Hematopoietic multipotent progenitor cell (in vitro differentiated cells): ENCODE measurements at regions not wholly inside any gene's neighbourhood (a gene's known extent, or its start where the extent isn't known, plus 50 kb on each side); places are given as distances from the start of the nearest gene placed in this dataset.

Source experiments
- DNase-seq, 3 donors: peaks; one replicate each; pipeline ENCODE4 v3.0.0-alpha.2; 2011 to 2015; ENCODE audit warnings: low read depth in 2 of 3, low spot score in 2 of 3

DNA sequence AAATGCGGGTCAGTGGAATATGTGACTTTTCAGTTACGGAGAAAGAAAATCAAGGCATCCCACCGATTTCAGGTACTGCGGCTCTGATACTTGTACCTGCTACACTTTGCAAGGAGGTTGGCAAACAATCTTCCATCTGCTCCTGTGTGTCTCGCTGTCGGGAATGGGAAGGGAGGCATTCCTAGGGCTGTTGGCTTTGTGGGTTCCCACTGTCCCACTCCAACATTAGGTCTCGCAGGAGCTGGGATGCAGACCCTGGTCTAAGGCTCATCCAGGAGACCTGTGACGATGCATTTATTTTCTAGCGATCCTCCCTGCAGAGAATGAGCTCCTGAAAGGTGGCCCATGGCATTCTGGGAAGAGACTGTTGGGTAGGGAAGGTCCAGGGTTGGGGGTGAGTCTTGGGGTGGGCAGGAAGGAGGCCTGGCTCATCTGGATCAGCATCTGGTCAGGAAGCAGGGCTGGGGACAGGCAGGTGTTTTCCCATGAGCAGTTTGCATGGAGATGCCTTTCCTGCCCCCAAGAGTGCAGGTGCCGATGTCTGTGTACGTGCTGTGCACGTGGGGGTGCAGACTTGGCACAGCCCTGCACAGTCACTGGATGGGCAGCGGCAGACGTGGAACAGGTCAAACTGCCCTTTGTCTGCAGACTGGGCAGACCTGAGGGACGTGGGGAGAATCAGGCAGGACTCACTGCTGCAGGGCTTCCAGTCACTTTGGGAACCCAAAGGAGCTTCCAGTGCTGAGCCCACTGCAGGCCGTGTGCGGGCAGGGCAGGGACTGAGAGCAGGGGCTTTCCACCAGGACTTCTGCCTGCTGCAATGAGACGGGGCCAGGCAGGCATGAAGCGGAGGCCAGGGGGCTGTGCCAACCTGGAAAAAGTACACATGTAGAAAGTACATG, 152.4 kb downstream of the TEX29 start:
- no peak for DNase-seq

DNA sequence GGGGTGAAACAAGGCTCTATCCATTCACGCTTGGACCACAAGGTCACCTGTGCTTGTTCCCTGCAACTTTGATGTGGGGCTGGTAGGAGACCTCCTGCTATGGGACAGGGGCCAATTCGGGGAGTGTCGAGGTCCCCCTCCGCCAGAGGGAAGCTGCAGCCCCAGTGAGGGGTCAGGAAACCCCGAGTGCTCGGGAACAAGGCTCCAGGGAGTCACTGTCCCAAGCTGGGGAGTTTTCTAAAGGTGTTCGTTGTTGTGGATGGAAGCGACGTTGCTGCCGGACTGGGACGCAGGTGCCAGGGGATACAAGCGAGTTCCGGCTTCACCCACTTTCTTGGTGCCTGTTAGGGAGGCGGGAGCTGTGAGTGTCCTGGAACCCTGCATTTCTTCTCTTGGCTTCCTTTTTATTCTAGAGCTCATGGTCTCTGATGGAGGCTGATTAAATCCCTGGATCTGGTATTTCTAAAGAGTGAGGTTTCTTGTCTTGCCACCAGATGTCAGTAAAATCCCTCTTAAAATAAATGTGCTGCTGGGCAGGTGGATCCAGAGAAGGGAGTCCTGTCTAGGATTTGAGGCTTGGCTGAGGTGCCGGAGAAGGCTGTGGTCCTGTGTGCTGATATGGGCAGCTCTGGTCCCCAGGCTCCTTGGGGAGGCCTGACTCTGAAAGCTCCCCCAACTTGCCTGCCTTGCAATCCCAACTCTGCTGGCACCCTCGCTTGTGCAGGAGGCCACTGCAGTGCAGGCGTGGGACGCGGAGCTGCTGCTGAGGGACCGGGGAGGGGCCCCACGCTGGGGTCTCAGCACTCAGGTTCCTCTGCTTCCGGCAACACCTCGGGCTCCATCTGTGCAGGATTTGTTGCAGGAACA, 153.9 kb downstream of the TEX29 start:
- peak in 2 of 3 donors; percentile 8 to 64 for DNase-seq

DNA sequence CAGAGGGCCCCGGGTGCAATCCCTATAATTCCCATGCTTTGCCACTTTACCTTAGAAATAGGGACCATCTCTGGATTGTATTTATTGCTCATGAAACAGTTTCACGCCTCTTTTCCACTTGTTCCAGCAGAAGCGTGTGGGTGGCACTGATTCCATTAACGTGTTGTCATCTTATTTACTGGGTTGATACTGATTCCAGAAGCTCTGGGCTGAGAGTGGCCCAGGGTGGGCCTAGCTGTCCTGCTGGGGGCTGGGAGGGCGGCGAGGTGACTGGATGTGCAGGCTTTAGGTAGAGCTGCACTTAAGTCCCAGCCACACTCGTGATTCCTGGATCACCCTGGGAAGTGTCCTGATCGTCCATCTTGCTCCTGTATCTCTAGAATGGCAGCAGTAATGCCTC, 155.0 kb downstream of the TEX29 start:
- no peak for DNase-seq

DNA sequence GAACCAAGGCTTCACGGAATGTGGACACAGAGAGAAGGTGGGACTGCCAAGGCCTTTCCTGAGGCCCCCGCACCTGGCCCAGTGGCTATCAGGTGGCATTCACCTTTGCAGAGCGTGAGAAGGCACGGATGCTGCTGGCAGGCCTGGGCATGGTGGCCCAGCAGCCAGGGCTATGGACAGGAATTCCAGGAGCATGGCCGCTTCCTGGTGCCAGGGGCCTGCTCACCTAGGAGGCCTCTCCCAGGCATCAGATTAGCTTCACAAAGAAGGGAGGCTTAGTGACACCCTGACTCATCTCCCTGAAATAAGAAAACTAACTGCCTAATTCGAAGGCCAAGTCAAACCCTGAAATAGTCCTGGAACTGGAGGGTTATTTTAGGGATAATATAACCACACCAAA, 155.8 kb downstream of the TEX29 start:
- no peak for DNase-seq

DNA sequence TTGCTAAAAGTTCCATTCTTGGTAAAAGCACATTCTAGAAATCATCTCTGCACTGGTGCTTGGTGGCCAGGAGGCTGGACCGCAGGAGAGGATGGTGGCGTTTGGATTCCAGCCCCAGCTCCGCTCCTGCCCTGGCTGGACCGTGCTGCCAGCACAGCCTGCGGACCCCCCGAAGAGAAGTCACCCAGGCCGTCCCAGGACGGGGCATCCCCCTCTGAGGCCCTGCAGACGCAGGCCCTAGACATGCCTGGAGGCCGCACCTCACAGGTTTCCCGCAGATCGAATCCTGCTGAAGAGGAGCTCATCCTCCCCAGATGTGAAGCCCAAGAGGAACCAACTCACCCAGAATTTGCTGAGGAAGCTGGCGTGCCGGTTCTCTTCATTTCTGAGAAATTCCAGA, 159.0 kb downstream of the TEX29 start:
- no peak for DNase-seq

DNA sequence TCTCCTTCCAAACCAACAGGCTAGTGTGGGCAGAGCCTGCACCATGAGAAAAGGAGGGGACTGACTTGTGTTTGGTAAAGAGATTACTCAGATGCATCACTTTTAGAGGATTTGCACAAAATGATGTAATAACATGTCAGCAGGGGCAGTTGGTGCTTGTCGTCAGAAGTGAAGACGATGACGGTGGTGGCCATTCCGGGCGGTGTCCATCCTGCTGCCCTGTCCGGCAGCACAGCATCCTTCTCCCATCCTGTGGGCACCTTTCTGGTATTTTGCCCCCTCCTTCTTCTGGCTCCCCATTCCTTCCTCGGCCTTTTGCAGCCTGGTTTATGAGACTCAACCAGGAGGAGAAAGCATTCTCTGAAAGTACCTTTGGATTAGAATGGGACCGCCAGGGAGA, 160.1 kb downstream of the TEX29 start:
- no peak for DNase-seq

DNA sequence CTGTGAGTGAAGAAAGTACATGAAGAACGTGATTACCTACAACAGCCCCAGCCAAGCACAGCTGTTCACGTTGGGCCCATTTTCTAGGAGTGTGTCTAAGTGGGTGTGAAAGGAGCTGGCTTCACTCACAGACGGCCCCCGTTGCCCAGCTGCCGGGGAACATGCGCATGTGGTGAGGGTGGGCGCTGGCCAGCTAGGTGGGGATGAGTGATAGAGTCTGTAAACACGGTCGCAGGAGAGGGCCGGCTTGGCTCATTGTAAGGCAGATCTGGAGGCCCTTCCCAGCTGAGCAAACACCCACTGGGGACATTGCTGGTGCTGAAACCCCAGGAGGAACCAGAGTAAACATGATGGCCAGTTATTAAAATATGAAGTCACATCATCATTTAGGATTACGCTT, 160.5 kb downstream of the TEX29 start:
- no peak for DNase-seq

DNA sequence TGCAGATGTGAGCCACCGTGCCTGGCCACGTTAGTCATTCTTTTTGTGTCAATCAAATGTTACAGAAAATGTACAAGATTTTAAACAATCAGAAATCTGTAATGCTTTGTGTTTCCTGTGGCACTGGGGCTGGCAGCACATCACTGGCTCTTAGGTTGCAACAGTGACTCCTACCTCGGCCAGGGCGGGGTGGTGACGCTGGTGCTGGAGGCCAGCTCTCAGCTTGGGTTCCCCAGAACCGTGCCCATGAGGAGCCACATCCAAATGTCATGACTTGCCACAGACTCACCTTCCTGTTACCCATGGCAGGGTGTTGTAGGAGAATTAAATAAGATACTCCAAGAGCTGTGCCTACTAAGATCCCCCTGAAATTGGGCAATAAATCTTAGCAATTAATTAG, 161.7 kb downstream of the TEX29 start:
- DNase-seq, result no peak

DNA sequence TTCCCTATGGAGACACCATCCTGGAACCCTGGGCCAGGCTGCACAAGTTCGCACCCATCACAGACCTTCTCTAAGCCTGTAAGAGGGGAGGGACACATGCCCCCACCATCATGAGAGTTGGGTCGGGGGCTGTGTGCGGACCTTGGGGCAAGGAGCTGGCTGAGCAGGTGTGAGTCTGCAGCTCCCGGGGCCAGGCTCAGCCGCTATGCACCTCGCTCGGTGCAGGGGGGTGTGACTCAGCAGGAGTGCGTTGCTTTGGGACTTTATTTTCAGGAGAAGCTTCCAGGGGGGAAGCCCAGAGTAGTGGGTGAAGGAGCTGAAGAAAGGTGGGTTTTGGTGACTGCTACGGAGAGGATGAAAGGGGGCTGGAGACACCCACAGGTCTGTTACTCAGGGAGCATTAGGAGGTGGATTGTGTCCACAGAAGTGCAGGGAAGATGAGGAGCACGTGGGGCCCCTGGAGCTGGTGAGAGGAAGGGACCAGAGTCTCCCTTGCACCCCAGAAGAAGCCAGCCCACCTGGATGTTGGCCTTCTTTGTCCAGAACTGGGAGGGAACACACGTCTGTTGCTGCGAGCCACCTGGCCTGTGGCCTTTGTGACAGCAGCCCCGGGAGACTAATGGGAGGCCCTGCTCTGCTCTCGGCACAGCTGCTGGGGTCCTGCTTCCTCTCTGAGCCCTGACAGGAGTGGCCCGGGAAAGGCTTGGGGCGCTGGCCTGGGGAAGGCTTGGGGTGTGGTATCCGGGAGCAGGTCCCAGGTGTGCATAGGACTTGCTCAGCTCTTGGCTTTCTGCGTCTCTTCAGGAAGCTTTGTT, 162.6 kb downstream of the TEX29 start:
- no peak for DNase-seq

DNA sequence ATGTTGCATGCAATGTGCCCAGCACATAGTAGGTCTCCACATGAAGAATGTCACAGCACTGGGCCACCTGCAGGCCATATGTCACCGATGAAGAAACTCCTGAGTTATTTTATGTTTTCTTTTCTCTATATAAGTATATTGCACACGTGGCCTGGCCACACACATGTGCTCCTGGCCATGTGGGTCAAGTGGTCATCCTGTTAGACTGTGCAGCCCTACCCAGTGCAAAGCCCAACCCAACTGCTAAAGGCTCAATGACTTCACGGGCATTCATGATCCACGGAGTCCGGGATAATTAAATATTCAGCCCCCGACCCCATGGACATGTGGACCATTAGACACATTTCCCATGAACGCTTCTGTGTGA, 163.2 kb downstream of the TEX29 start:
- DNase-seq, result no peak

DNA sequence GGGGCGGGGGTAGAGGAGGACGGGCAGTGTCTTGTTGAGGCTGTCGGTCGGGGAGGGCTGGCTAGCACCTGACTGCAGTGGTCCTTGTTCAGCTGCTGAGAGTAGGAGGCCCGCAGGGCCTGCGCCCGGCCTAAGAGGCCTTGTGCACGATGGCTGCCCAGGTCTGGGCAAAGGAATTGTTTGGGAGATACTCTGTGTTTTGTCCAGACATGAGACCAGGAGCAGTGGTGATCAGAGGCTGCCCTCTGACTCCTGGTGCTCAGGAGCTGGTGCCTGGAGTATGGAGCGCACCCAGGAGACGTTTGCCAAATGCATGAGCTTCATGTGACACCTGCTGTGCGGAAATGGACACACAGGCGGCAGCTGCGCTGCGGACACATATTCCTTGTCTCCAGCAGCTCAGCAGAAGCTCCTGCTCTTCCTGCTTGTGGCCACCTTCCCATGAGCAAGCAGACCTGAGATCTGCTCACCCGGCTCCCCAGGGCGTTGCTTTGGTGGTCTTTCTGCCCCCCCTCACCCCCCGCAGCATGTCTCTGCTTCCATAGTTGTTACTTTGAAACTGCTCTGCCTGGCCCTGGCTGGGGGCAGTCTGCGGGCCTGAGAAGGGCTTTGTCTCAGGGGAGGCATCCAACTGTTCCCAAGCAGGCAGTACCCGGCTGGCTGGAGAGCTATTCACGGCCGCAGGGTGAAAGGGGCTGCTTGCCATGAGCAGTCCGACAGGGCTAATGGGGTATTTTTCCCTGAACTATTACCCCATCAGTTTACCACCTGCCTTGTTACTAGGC, 163.9 kb downstream of the TEX29 start:
- DNase-seq, result no peak

DNA sequence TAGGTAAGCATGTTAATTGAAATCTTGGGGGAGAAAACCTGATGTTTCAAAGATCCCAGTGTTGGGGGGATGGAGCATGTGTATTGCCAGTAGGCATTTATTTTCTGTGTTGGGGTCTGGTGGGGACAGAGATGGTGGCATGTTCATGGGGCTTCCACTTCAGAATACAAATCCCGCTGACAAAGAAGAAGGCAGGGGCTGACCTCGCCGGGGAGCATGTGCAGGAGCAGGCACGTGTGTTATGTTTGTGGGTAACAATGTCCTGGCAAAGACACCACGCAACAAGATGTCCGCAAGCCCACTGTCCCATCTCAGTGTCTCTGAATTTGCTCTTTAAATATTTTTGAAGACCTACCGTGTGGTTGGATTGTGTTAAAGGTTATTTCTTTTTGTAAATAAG, 164.5 kb downstream of the TEX29 start:
- DNase-seq, result no peak

DNA sequence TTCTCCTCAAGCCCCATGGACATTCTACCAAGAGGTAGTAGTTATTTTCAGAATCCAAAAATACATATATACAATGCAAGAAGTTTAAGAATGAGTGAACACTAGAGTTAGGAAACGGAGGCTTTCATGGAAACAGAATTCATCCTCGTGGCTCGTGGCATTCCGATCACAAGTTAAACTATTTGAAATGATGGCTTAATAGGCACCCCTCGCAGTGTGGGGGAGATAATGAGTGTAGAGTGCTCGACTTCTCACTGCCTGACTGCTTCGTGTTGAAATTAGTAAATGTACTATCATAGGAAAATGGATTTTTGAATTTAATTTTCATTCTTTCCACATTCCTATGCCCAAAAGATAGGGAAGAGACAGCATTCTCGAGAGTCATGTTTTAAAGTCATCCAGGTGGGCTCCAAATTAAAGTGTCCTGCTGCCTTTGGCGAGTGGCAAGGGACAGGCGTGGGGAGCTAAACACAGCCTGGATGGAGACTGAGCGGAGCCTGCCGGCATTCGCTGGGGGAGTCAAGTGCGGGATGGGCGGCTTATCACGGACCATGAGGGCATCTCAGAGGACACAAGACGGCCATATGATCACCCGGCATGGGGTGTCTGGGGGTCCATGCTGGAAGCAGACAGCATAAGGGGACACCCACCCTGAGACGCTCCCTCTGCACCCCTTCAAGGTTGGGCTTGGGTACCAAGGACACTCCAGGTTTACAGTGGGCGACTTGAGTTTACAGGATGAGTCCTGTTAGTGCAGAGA, 165.2 kb downstream of the TEX29 start:
- DNase-seq, result no peak

DNA sequence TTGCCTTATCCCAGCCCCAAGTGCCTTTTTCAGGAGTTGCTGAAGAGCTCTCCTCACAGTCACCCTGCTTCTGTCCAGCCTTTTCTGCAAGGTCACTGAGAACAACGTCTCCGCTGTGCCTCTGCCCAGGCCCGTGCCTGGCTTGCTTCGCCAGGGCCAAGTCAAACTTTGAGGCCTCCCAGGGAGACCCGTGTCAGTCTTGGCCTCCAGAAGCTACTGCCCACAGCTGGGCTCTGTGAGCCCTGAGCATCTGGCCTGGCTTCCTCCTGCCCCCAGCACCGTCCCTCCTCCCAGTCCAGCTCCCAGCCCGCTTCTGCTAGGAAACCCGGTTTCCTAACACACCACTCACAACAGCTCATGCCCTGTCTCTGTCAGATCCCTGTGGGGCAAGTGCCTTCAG, 165.9 kb downstream of the TEX29 start:
- DNase-seq, result no peak

DNA sequence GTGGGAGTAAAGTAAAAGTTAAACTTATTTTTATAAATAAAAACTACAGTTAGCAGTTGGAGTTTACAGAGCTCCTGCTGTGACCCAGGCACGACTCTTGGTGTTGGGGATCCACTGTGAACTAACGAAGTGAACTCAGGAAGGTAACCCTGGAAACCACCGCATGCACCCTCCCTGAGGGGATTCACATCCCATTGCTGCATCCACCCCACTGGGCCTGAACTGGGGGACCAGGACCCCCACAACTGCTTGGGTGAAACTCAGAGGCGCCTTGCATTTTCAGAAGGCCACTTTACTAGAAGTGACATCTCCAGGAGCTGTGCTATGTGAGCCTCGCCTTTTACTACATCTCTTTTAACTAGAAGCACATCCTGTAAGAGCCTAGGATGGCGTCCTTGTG, 166.4 kb downstream of the TEX29 start:
- no peak for DNase-seq

DNA sequence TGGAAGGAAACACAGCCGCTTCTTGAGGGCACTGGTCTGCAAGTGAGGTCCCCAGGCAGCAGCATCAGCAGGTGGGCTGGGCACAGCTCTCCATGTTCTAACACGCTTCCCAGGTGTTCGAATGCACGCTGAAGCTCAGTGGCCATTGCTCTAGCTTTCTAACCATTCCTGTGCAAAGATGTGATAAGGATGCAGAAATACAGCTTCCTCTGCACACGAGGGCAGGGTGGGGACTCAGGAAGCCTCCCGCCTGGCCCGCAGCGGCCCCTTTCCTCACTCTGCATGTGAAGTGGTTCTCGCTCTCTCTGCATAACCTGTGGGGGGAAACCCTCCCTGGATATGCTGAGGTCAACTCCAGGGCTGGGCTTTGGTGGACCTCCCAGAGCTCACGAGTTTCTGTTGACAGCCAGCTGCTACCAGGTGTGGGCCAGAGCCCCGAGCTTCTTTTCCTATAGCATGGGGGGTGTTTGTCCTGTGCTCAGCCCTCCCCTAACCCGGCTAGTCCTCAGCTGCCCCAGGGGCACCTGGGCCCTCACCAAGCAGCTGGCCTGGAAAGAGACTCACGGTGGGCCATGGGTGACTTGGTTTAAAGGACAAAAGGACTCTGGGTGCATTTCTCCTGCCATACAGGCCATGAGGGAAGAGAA, 168.2 kb downstream of the TEX29 start:
- DNase-seq, result no peak

DNA sequence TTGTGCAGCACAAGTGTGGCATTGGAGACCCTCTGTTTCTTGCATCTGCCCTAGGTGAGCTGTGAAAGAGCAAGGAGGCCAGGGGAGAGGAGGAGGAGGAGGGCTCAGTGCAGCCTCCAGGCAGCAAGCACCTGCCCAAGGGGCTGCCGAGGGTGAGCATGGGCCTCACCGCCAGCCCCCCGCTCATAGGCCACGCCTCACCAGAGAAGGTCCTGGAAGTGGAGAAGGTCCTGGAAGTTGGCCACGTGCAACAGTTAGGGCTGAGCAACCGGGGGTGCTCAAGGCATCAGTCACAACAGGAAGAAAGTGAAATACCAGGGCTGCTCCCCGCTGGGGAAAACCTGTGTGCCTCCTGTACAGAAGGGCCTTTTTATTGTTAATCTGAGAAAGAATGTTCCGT, 168.9 kb downstream of the TEX29 start:
- DNase-seq, result no peak

DNA sequence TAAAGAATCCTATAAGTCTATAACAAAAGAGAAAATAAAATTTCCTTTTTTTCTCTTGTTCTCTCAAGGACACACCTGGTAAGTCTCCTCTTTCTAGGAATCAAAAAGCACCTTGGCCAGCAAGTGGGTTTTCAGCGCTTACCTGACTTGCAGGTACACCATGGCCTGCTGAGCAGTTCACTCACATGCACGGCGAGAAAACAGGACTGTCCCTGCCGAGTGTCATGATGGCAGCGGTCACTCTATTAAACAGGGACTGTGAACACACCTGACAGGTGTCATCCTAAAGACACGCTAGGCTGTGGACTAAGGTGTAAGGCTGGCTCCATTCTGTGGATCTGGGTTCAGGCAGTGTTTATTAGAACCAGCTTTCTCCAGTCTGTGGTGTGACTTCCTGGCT, 170.2 kb downstream of the TEX29 start:
- DNase-seq, result no peak

DNA sequence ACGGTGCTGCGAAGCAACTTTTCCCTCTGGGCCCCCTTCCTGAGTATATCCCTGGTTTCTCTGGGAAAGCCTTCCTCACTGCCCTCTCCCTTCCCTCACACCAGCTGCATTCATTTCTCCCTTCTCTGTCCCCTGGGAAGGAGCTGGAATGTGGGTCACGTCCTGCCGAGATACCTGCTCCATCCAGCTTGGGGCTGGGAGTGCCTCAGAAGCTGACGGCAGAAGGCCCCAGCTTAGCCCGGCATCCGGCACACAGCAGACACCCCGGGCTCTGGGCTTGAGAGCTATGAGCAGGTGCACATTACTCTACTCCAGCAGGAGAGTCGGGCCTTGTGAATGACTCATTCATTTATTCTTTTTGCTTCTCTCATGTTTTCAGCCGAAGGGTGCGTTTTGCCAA, 170.6 kb downstream of the TEX29 start:
- no peak for DNase-seq
